Suprapubic skin (tissue), 4 donors: ENCODE measurements at regions not wholly inside any gene's neighbourhood (a gene's known extent, or its start where the extent isn't known, plus 50 kb on each side); places are given as distances from the start of the nearest gene placed in this dataset.

Source experiments
- CTCF ChIP-seq, 2 donors: fragments of 200-600 bp in 1 of 2; fragments of 450-650 bp in 1 of 2; sonication (generic) in 1 of 2; IDR thresholded peaks; one replicate each; pipeline ENCODE4 v1.5.1; 2016 to 2019; ENCODE audit warnings: antibody characterized with exemption in 2 of 2, mild to moderate bottlenecking in 1 of 2, moderate library complexity in 1 of 2
- POLR2A ChIP-seq, 2 donors: fragments of 450-650 bp; IDR thresholded peaks; one replicate each; pipeline ENCODE4 v1.6.1; 2017; ENCODE audit warnings: antibody characterized with exemption in 2 of 2, mild to moderate bottlenecking in 2 of 2, moderate library complexity in 2 of 2
- POLR2AphosphoS5 ChIP-seq, 3 donors: sonication (generic); formaldehyde crosslinking; IDR thresholded peaks; one replicate each; pipeline ENCODE4 v1.6.1; 2017; ENCODE audit warnings: antibody characterized with exemption in 3 of 3

- TF ChIP-seq CTCF (IDR thresholded peaks at IDR 0.05): no peak
- TF ChIP-seq POLR2A (IDR thresholded peaks at IDR 0.05): no peak
- no peak for TF ChIP-seq POLR2AphosphoS5 (IDR thresholded peaks at IDR 0.05)
Observed at GRCh38 chr12:34305176-34305575, 282.9 kb downstream of the ALG10 start.
